GM19438 (cell line): ENCODE measurements at regions not wholly inside any gene's neighbourhood (a gene's known extent, or its start where the extent isn't known, plus 50 kb on each side); places are given as distances from the start of the nearest gene placed in this dataset.
"Not testable (repeated sequence)": the region's sequence is repeated elsewhere in the genome, so short reads cannot be mapped to it uniquely, and the experiment has no call there.

Experiments
- ATAC-seq: cut with Tn5 transposase; IDR thresholded peaks from one replicate; pipeline ENCODE4 v1.9.1; 2021; ENCODE audit warnings: low read depth; ENCODE audit not compliant: unreplicated experiment

- ATAC-seq, result no peak
Observed at GRCh38 chr1:185442050-185442449, 125.0 kb upstream of the IVNS1ABP start.

GRCh38 chr1:185441605-185442004 lies 124.6 kb upstream of the IVNS1ABP start:
- ATAC-seq, result no peak

GRCh38 chr1:185440877-185441276 lies 123.8 kb upstream of the IVNS1ABP start:
- no peak for ATAC-seq

- peak; percentile 78 for ATAC-seq
Observed at GRCh38 chr1:185439727-185440415, 122.8 kb upstream of the IVNS1ABP start.

GRCh38 chr1:185438936-185439335 lies 121.9 kb upstream of the IVNS1ABP start:
- ATAC-seq, result no peak

- ATAC-seq, result no peak
Observed at GRCh38 chr1:185435696-185436379, 118.8 kb upstream of the IVNS1ABP start.

GRCh38 chr1:185434721-185435120 lies 117.7 kb upstream of the IVNS1ABP start:
- no peak for ATAC-seq

- no peak for ATAC-seq
Observed at GRCh38 chr1:185433667-185434066, 116.6 kb upstream of the IVNS1ABP start.

- ATAC-seq, result no peak
Observed at GRCh38 chr1:185432948-185433347, 115.9 kb upstream of the IVNS1ABP start.

GRCh38 chr1:185431612-185432011 lies 114.6 kb upstream of the IVNS1ABP start:
- ATAC-seq, result no peak

- ATAC-seq, result not testable (repeated sequence)
Observed at GRCh38 chr1:185429668-185430067, 112.6 kb upstream of the IVNS1ABP start.

- ATAC-seq, result no peak
Observed at GRCh38 chr1:185427776-185428175, 110.7 kb upstream of the IVNS1ABP start.

- no peak for ATAC-seq
Observed at GRCh38 chr1:185427264-185427663, 110.2 kb upstream of the IVNS1ABP start.

GRCh38 chr1:185426848-185427247 lies 109.8 kb upstream of the IVNS1ABP start:
- no peak for ATAC-seq

GRCh38 chr1:185425163-185425562 lies 108.1 kb upstream of the IVNS1ABP start:
- no peak for ATAC-seq

- no peak for ATAC-seq
Observed at GRCh38 chr1:185421485-185422107, 104.6 kb upstream of the IVNS1ABP start.

- no peak for ATAC-seq
Observed at GRCh38 chr1:185420588-185421081, 103.6 kb upstream of the IVNS1ABP start.

GRCh38 chr1:185419718-185420117 lies 102.7 kb upstream of the IVNS1ABP start:
- no peak for ATAC-seq

- ATAC-seq, result no peak
Observed at GRCh38 chr1:185418472-185418871, 101.4 kb upstream of the IVNS1ABP start.

GRCh38 chr1:185412385-185413087 lies 95.5 kb upstream of the IVNS1ABP start:
- ATAC-seq, result no peak
